ENCODE measurements at regions not wholly inside any gene's neighbourhood (a gene's known extent, or its start where the extent isn't known, plus 50 kb on each side); places are given as distances from the start of the nearest gene placed in this dataset.

DNA sequence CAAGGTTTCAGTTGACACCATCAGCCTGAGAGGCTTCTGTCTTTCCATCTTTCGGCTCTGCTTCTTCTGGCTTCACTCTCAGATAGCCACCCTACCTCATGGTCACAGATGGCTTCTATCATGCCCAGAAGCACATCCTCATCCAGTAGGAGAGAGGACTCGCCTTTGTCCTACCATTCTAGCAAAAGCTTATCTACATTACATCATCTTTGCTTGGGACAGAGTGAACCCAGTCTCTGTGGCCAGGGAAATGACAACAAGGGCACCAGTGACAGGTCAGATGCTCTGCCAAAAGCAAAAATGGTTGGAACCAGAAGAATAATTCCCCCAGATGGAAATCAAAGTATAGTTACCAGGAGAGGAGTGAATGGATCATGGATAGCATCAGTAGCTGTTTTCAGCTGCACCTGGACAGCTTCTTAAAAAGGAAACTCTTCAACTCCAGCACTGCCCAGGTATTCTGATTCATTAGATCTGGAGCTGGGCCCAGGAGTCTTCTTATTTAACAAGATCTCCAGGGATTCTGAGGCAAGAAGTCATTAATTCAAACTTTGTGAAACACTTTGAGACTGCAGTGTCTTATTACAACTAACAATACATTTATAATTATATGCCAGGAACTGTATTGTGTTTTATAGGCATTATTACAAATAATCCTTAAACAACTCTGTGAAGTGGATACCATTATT is 257.7 kb upstream of the UBE2E3 start:
- TF ChIP-seq, protein P1, sequence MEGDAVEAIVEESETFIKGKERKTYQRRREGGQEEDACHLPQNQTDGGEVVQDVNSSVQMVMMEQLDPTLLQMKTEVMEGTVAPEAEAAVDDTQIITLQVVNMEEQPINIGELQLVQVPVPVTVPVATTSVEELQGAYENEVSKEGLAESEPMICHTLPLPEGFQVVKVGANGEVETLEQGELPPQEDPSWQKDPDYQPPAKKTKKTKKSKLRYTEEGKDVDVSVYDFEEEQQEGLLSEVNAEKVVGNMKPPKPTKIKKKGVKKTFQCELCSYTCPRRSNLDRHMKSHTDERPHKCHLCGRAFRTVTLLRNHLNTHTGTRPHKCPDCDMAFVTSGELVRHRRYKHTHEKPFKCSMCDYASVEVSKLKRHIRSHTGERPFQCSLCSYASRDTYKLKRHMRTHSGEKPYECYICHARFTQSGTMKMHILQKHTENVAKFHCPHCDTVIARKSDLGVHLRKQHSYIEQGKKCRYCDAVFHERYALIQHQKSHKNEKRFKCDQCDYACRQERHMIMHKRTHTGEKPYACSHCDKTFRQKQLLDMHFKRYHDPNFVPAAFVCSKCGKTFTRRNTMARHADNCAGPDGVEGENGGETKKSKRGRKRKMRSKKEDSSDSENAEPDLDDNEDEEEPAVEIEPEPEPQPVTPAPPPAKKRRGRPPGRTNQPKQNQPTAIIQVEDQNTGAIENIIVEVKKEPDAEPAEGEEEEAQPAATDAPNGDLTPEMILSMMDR (IDR thresholded peaks at IDR 0.05; ENCODE audit: low read length): no peak
- no peak for TF ChIP-seq EZH2 (optimal IDR thresholded peaks at IDR 0.05; ENCODE audit: low read depth, low read length)
